Trophoblast cell (in vitro differentiated cells and primary cell): ENCODE measurements at regions not wholly inside any gene's neighbourhood (a gene's known extent, or its start where the extent isn't known, plus 50 kb on each side); places are given as distances from the start of the nearest gene placed in this dataset.

Source experiments
- DNase-seq, 2 donors: peaks; one replicate each; pipeline ENCODE4 v3.0.0-alpha.2; 2016
- H2AFZ ChIP-seq: 2 replicates; pipeline ENCODE4 v1.6.1; 2013; ENCODE audit warnings: low read length, moderate library complexity, mild to moderate bottlenecking; ENCODE audit not compliant: insufficient read depth, poor library complexity
- H2AK5ac ChIP-seq: 2 replicates; pipeline ENCODE4 v1.6.1; 2013; ENCODE audit warnings: mild to moderate bottlenecking, low read length
- H2BK120ac ChIP-seq: 2 replicates; pipeline ENCODE4 v1.6.1; 2013; ENCODE audit warnings: low read length, mild to moderate bottlenecking, moderate library complexity; ENCODE audit not compliant: insufficient read depth, poor library complexity
- H2BK12ac ChIP-seq: 2 replicates; pipeline ENCODE4 v1.6.1; 2013; ENCODE audit warnings: mild to moderate bottlenecking, low read length, moderate library complexity
- H2BK5ac ChIP-seq: 2 replicates; pipeline ENCODE4 v1.6.1; 2013; ENCODE audit warnings: low read length, low read depth, moderate library complexity, mild to moderate bottlenecking; ENCODE audit not compliant: poor library complexity
- H3K14ac ChIP-seq: 2 replicates; pipeline ENCODE4 v1.6.1; 2013; ENCODE audit warnings: mild to moderate bottlenecking, low read length
- H3K18ac ChIP-seq: 2 replicates; pipeline ENCODE4 v1.6.1; 2013; ENCODE audit warnings: mild to moderate bottlenecking, low read length
- H3K23ac ChIP-seq: 2 replicates; pipeline ENCODE4 v1.6.1; 2013; ENCODE audit warnings: low read length
- H3K27ac ChIP-seq: 2 replicates; pipeline ENCODE4 v1.5.1; 2013; ENCODE audit warnings: low read depth, mild to moderate bottlenecking, inconsistent platforms, low read length, moderate library complexity
- H3K27me3 ChIP-seq: 2 replicates; pipeline ENCODE4 v1.6.1; 2013; ENCODE audit warnings: inconsistent platforms, mild to moderate bottlenecking, low read length, moderate library complexity; ENCODE audit not compliant: insufficient read depth
- H3K36me3 ChIP-seq, 2 experiments: 1 replicate in 1 of 2; 2 replicates in 1 of 2; pipeline ENCODE4 v1.6.1; 2013; ENCODE audit warnings: low read length in 2 of 2, mild to moderate bottlenecking in 2 of 2, moderate library complexity in 1 of 2; ENCODE audit not compliant: insufficient read depth in 2 of 2, control insufficient read depth in 1 of 2
- H3K4ac ChIP-seq: 2 replicates; pipeline ENCODE4 v1.6.1; 2013; ENCODE audit warnings: low read depth, mild to moderate bottlenecking, low read length, moderate library complexity
- H3K4me1 ChIP-seq, 2 experiments: 1 replicate in 1 of 2; 2 replicates in 1 of 2; pipeline ENCODE4 v1.6.1; 2013; ENCODE audit warnings: low read length in 2 of 2, mild to moderate bottlenecking in 2 of 2, moderate library complexity in 1 of 2; ENCODE audit not compliant: insufficient read depth in 2 of 2, control insufficient read depth in 1 of 2
- H3K4me2 ChIP-seq: 2 replicates; pipeline ENCODE4 v1.6.1; 2013; ENCODE audit warnings: inconsistent platforms, mild to moderate bottlenecking, low read length, moderate library complexity
- H3K4me3 ChIP-seq: 2 replicates; pipeline ENCODE4 v1.5.1; 2013; ENCODE audit warnings: mild to moderate bottlenecking, low read depth, low read length, inconsistent platforms
- H3K79me1 ChIP-seq: one replicate; pipeline ENCODE4 v1.6.1; 2013; ENCODE audit warnings: low read length
- H3K79me2 ChIP-seq: 2 replicates; pipeline ENCODE4 v1.6.1; 2013; ENCODE audit warnings: low read length, mild to moderate bottlenecking; ENCODE audit not compliant: control insufficient read depth, insufficient read depth, poor library complexity
- H3K9ac ChIP-seq: 2 replicates; pipeline ENCODE4 v1.6.1; 2013; ENCODE audit warnings: mild to moderate bottlenecking, low read length
- H3K9me3 ChIP-seq: 2 replicates; pipeline ENCODE4 v1.6.1; 2013; ENCODE audit warnings: low read depth, mild to moderate bottlenecking, control low read depth, inconsistent platforms, low read length; ENCODE audit not compliant: insufficient read depth
- H4K12ac ChIP-seq: 2 replicates; pipeline ENCODE4 v1.6.1; 2013; ENCODE audit warnings: low read depth, mild to moderate bottlenecking, low read length, moderate library complexity
- H4K8ac ChIP-seq: 2 replicates; pipeline ENCODE4 v1.6.1; 2013; ENCODE audit warnings: low read depth, mild to moderate bottlenecking, low read length, moderate library complexity
- H4K91ac ChIP-seq: one replicate; pipeline ENCODE4 v1.6.1; 2013; ENCODE audit warnings: low read depth, mild to moderate bottlenecking, low read length, moderate library complexity
- WGBS: extraction: QIAGEN DNeasy Blood & Tissue Kit; methylation state at CpG from one replicate; pipeline ENCODE4 v1.1.7; 2013; ENCODE audit warnings: missing lambda C conversion rate; ENCODE audit not compliant: insufficient read length, insufficient coverage; ENCODE audit errors: extremely low coverage; 5-methylcytosine and 5-hydroxymethylcytosine counted together

GRCh38 chr2:125885340-125885739 is 770.6 kb upstream of the GYPC start:
- no peak overlapping the region for H3K4me2 ChIP-seq
- H2BK12ac ChIP-seq = no peak overlapping the region
- H3K79me1 ChIP-seq = no peaks in the 10 kb centered on the region
- H4K91ac ChIP-seq = no peak overlapping the region
- H3K4ac ChIP-seq = no peak overlapping the region
- no peak for DNase-seq
- peaks cover 10% of the 10 kb centered on the region for H3K9me3 ChIP-seq
- H3K79me2 ChIP-seq = no peaks in the 10 kb centered on the region
- no peak overlapping the region for H2AFZ ChIP-seq
- H3K18ac ChIP-seq = no peak overlapping the region
- no peaks in the 10 kb centered on the region for H3K36me3 ChIP-seq
- no peak overlapping the region for H4K8ac ChIP-seq
- WGBS = no CpG with 5 or more reads among the region's 3 CpGs
- no peak overlapping the region for H3K4me3 ChIP-seq
- no peak overlapping the region for H3K23ac ChIP-seq
- no peak overlapping the region for H3K27ac ChIP-seq
- H3K4me1 ChIP-seq = no peaks in the 10 kb centered on the region
- no peak overlapping the region for H4K12ac ChIP-seq
- H2BK5ac ChIP-seq = no peak overlapping the region
- no peaks in the 10 kb centered on the region for H3K27me3 ChIP-seq
- no peak overlapping the region for H2AK5ac ChIP-seq
- H2BK120ac ChIP-seq = no peak overlapping the region
- no peak overlapping the region for H3K9ac ChIP-seq
- no peak overlapping the region for H3K14ac ChIP-seq

- no peak overlapping the region for H3K4me3 ChIP-seq
- H2AK5ac ChIP-seq = no peak overlapping the region
- no peak overlapping the region for H2BK120ac ChIP-seq
- no peak overlapping the region for H3K18ac ChIP-seq
- no peak for DNase-seq
- no peak overlapping the region for H3K4ac ChIP-seq
- no peak overlapping the region for H3K9ac ChIP-seq
- H3K79me2 ChIP-seq = no peaks in the 10 kb centered on the region
- H2AFZ ChIP-seq = no peak overlapping the region
- H4K12ac ChIP-seq = no peak overlapping the region
- H3K27ac ChIP-seq = no peak overlapping the region
- H4K8ac ChIP-seq = no peak overlapping the region
- no peaks in the 10 kb centered on the region for H3K4me1 ChIP-seq
- H3K14ac ChIP-seq = no peak overlapping the region
- peaks cover 10% of the 10 kb centered on the region for H3K9me3 ChIP-seq
- no peaks in the 10 kb centered on the region for H3K36me3 ChIP-seq
- H3K23ac ChIP-seq = no peak overlapping the region
- no peaks in the 10 kb centered on the region for H3K27me3 ChIP-seq
- H3K4me2 ChIP-seq = no peak overlapping the region
- no peak overlapping the region for H2BK12ac ChIP-seq
- no CpG with 5 or more reads among the region's 4 CpGs for WGBS
- no peak overlapping the region for H4K91ac ChIP-seq
- no peaks in the 10 kb centered on the region for H3K79me1 ChIP-seq
- H2BK5ac ChIP-seq = no peak overlapping the region
Measured at GRCh38 chr2:125886153-125886552, 769.8 kb upstream of the GYPC start.

- H3K4me2 ChIP-seq = no peak overlapping the region
- no peak overlapping the region for H2BK12ac ChIP-seq
- H2AK5ac ChIP-seq = no peak overlapping the region
- no peaks in the 10 kb centered on the region for H3K27me3 ChIP-seq
- DNase-seq = no peak
- H3K27ac ChIP-seq = no peak overlapping the region
- no peaks in the 10 kb centered on the region for H3K9me3 ChIP-seq
- no peak overlapping the region for H4K12ac ChIP-seq
- no peak overlapping the region for H2BK120ac ChIP-seq
- no peaks in the 10 kb centered on the region for H3K79me2 ChIP-seq
- no peaks in the 10 kb centered on the region for H3K79me1 ChIP-seq
- H2BK5ac ChIP-seq = no peak overlapping the region
- no peak overlapping the region for H3K14ac ChIP-seq
- H4K91ac ChIP-seq = no peak overlapping the region
- H3K23ac ChIP-seq = no peak overlapping the region
- H3K18ac ChIP-seq = no peak overlapping the region
- H3K4me3 ChIP-seq = no peak overlapping the region
- no peak overlapping the region for H2AFZ ChIP-seq
- no peaks in the 10 kb centered on the region for H3K4me1 ChIP-seq
- H3K9ac ChIP-seq = no peak overlapping the region
- no peak overlapping the region for H4K8ac ChIP-seq
- no peaks in the 10 kb centered on the region for H3K36me3 ChIP-seq
- H3K4ac ChIP-seq = no peak overlapping the region
Measured at GRCh38 chr2:125901278-125901677, 754.7 kb upstream of the GYPC start.

- Histone ChIP-seq H3K23ac (peak overlapping the region; percentile 30), H4K12ac (no peak overlapping the region), H3K4me2 (no peak overlapping the region), H2BK12ac (no peak overlapping the region), H3K14ac (no peak overlapping the region), H2AK5ac (no peak overlapping the region), H3K4me3 (no peak overlapping the region), H3K9ac (no peak overlapping the region), H3K18ac (no peak overlapping the region), H3K4ac (no peak overlapping the region), H3K79me1 (no peaks in the 10 kb centered on the region), H3K36me3 (no peaks in the 10 kb centered on the region), H3K79me2 (no peaks in the 10 kb centered on the region), H2AFZ (no peak overlapping the region), H3K4me1 (no peaks in the 10 kb centered on the region), H3K27me3 (no peaks in the 10 kb centered on the region), H3K27ac (no peak overlapping the region), H4K8ac (no peak overlapping the region), H2BK120ac (no peak overlapping the region), H4K91ac (no peak overlapping the region), H3K9me3 (no peaks in the 10 kb centered on the region), H2BK5ac (no peak overlapping the region)
- WGBS = no CpG with 5 or more reads among the region's 7 CpGs
- peak in 1 of 2 donors; percentile 20 for DNase-seq
Measured at GRCh38 chr2:125925891-125926546, 729.9 kb upstream of the GYPC start.
